ENCODE measurements at regions not wholly inside any gene's neighbourhood (a gene's known extent, or its start where the extent isn't known, plus 50 kb on each side); places are given as distances from the start of the nearest gene placed in this dataset.

DNA sequence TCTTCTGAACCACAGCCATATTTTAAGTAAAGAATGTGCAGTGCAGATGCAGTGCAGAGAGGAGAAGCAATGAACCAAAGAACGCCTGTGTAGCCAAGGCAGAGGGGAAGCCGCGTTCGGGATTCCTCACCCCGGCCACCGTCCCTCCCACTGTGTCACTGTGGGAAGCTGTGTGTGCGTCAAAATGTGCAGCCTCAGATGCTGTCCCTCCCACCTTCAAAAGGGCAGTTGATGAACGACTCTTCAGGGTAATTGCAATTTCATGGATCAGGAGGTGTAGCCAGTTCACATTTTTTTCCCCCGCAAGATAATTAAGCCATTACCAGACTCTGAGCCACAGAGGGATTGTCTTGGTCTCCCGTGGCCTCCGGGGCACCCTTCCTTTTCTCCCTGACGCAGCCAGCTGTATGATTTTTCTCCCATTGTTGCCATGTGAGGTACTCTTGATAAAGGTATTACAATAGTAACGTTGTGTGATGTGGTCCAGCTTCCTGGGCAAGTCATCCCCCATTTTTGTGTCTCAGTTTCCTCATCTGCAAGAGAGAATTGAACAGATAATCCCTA is 190.0 kb downstream of the FOXL1 start:
- H3K27ac ChIP-seq: no peak overlapping the region
- peaks cover 0 to 26% of the 10 kb centered on the region in 2 donors for H3K4me1 ChIP-seq (ENCODE audit: control insufficient read depth in 1 of 2, low read depth in 2 of 2)
- TF ChIP-seq, protein P1, sequence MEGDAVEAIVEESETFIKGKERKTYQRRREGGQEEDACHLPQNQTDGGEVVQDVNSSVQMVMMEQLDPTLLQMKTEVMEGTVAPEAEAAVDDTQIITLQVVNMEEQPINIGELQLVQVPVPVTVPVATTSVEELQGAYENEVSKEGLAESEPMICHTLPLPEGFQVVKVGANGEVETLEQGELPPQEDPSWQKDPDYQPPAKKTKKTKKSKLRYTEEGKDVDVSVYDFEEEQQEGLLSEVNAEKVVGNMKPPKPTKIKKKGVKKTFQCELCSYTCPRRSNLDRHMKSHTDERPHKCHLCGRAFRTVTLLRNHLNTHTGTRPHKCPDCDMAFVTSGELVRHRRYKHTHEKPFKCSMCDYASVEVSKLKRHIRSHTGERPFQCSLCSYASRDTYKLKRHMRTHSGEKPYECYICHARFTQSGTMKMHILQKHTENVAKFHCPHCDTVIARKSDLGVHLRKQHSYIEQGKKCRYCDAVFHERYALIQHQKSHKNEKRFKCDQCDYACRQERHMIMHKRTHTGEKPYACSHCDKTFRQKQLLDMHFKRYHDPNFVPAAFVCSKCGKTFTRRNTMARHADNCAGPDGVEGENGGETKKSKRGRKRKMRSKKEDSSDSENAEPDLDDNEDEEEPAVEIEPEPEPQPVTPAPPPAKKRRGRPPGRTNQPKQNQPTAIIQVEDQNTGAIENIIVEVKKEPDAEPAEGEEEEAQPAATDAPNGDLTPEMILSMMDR (IDR thresholded peaks at IDR 0.05): no peak
- H3K27me3 ChIP-seq (replicated peaks; ENCODE audit: insufficient read depth): no peaks in the 10 kb centered on the region
- no peak overlapping the region for H3K4me3 ChIP-seq
- no peaks in the 10 kb centered on the region for H3K36me3 ChIP-seq
- DNase-seq (ENCODE audit: low spot score) (no peak), ATAC-seq (ENCODE audit: insufficient number of reproducible peaks, low FRiP score, low read depth) (no peak)
- H3K9me3 ChIP-seq: no peaks in the 10 kb centered on the region

DNA sequence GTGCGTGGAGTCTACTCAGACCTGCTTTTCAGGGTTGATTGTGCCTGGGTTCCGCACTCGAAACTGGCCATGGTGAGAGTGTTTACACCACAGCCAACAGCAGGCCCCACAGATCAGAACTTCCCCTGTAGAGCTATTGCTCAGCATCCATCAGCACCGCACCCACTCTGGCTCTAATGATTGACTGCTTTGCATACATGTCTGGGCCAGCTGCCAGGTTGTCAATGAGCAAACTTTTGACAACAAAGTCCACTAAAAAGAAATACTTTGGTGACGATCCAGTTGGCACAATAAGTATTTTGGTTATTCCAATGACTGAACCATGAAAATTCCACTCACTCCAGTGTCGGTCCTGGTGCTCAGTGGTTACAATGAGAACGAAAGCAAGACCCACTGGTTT is 190.7 kb downstream of the FOXL1 start:
- no peaks in the 10 kb centered on the region for H3K27me3 ChIP-seq (replicated peaks; ENCODE audit: insufficient read depth)
- H3K36me3 ChIP-seq: no peaks in the 10 kb centered on the region
- no peaks in the 10 kb centered on the region for H3K9me3 ChIP-seq
- TF ChIP-seq, protein P1 (IDR thresholded peaks at IDR 0.05): no peak
- no peak for DNase-seq (ENCODE audit: low spot score)
- H3K27ac ChIP-seq: no peak overlapping the region
- H3K4me1 ChIP-seq (ENCODE audit: control insufficient read depth in 1 of 2, low read depth in 2 of 2): peaks cover 0 to 28% of the 10 kb centered on the region in 2 donors
- H3K4me3 ChIP-seq: no peak overlapping the region
- peak; percentile 13 for ATAC-seq (ENCODE audit: insufficient number of reproducible peaks, low FRiP score, low read depth)

DNA sequence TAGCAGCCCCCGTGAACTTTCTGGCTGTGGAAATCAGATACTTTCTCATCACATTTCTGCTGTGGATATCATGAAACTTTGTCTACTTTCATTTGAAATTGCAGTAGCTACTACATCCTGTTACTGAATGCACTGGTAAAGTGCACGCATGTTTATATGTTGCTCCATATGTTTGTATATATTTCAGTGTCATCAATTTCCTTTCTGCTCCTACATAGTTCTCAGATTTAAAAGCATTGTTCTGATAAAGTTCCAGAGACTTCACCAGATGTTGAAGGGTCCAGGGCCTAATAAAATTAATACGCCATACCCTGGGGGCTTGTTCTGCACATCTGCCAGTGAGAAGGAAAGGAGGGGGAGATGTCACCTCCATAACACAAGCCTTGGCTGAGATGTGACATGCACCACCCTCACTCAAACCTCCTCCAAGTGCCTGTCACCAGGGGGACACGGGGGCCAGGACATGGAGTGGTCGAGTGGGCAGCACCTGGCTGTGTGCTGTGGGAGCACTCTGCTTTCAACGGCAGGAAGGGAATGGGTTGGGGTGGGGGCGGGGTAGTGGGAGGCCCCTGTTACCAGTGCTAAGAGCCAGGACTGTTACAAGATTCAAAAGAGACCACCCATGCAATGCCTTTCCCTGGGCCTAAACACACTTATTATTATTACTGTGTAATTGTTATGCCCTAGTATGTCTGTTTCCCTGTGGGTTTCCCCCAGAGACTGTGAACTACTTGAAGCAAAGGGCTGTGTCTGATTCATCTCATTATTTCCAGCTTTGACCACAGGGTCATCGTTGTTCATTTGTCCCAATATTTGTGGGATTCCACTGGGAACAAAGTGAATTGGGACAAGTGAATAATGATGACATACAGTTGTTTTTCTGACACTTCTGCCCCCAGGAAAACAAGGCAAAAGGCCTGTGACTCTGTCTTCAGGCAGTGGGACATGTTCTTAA is 193.4 kb downstream of the FOXL1 start:
- ATAC-seq (ENCODE audit: insufficient number of reproducible peaks, low FRiP score, low read depth): no peak
- Histone ChIP-seq H3K4me1 (ENCODE audit: control insufficient read depth in 1 of 2, low read depth in 2 of 2) (peaks cover 0 to 28% of the 10 kb centered on the region in 2 donors), H3K36me3 (no peaks in the 10 kb centered on the region), H3K27me3 (replicated peaks; ENCODE audit: insufficient read depth) (no peaks in the 10 kb centered on the region), H3K9me3 (no peaks in the 10 kb centered on the region), H3K4me3 (no peak overlapping the region), H3K27ac (no peak overlapping the region)
- DNase-seq (ENCODE audit: low spot score): no peak
- TF ChIP-seq, protein P1 (IDR thresholded peaks at IDR 0.05): no peak

DNA sequence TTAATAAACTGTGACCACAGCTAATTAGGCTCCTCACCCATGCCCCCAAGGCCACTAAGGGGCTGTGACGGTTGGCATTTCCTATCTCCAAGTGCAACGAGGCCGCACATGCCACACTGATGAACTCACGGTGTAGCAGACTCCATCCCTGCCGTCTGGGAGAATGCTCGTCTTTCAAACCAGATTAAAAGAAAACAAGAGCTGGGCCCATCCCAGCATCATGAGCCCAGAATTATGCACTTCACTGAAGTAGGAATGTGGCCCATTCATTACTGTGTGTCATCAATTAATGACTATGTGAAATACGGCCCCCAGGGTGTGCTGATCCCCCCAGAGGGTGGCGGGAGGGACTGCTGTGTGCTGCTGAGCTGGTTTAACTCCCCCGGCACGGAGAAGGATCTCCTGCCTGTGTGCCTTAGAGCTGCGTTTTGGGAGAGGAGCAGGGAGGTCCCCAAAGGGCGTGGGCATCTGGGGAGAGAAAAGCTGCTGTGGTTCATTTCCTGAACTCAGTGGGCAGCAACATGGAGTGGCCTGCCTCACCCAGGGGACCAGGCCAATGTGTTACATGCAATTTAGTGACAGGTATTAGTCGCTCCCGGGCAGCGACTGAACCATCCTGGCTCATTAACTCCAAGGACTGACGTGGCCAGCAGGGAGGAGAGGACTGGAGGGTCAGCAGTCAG is 194.5 kb downstream of the FOXL1 start:
- ATAC-seq (ENCODE audit: insufficient number of reproducible peaks, low FRiP score, low read depth) (no peak), DNase-seq (ENCODE audit: low spot score) (no peak)
- no peaks in the 10 kb centered on the region for H3K27me3 ChIP-seq (replicated peaks; ENCODE audit: insufficient read depth)
- no peaks in the 10 kb centered on the region for H3K9me3 ChIP-seq
- peaks cover 0 to 28% of the 10 kb centered on the region in 2 donors for H3K4me1 ChIP-seq (ENCODE audit: control insufficient read depth in 1 of 2, low read depth in 2 of 2)
- TF ChIP-seq, protein P1 (IDR thresholded peaks at IDR 0.05): no peak
- no peak overlapping the region for H3K4me3 ChIP-seq
- H3K27ac ChIP-seq: no peak overlapping the region
- no peaks in the 10 kb centered on the region for H3K36me3 ChIP-seq

DNA sequence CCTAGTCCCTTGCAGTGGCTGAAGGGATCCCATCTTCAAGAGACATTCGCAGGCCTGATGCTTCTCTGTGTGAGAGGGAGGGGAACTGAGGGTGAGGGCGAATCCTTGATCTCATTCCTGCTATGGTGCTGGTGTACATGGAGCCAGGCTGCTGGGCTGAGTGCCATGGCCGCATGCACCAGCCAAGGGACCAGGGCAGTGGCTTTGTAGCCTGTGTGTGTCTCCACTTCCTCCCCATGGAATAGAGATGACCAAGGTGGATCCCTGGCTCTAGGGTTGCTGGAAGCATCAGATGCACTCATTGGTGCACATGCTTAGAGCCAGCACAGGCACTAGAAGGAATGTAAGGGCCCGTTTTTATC is 195.0 kb downstream of the FOXL1 start:
- Histone ChIP-seq H3K27me3 (replicated peaks; ENCODE audit: insufficient read depth) (no peaks in the 10 kb centered on the region), H3K36me3 (no peaks in the 10 kb centered on the region), H3K4me1 (ENCODE audit: control insufficient read depth in 1 of 2, low read depth in 2 of 2) (peaks cover 0 to 28% of the 10 kb centered on the region in 2 donors), H3K27ac (no peak overlapping the region), H3K4me3 (no peak overlapping the region), H3K9me3 (no peaks in the 10 kb centered on the region)
- DNase-seq (ENCODE audit: low spot score) (no peak), ATAC-seq (ENCODE audit: insufficient number of reproducible peaks, low FRiP score, low read depth) (no peak)
- TF ChIP-seq, protein P1 (IDR thresholded peaks at IDR 0.05): no peak

All from thoracic aorta (tissue), 2 donors.